ENCODE measurements at regions not wholly inside any gene's neighbourhood (a gene's known extent, or its start where the extent isn't known, plus 50 kb on each side); places are given as distances from the start of the nearest gene placed in this dataset.

- no peaks in the 10 kb centered on the region for H3K4me1 ChIP-seq
- no peak for TF ChIP-seq CTCF (IDR thresholded peaks at IDR 0.05)
- no peak overlapping the region for H3K27ac ChIP-seq
- no peaks in the 10 kb centered on the region for H3K36me3 ChIP-seq
- no peaks in the 10 kb centered on the region for H3K9me3 ChIP-seq
- no peaks in the 10 kb centered on the region for H3K27me3 ChIP-seq
- DNase-seq (ENCODE audit: low spot score in 2 of 2): no peak
- intact Hi-C loops (cut with DNase I): no loop called here
- no peak overlapping the region for H3K4me3 ChIP-seq
Measured at GRCh38 chr11:127931803-127932202, 655.6 kb downstream of the ETS1 start.

- DNase-seq (ENCODE audit: low spot score in 2 of 2): no peak
- H3K4me1 ChIP-seq: no peaks in the 10 kb centered on the region
- no peaks in the 10 kb centered on the region for H3K9me3 ChIP-seq
- H3K27ac ChIP-seq: no peak overlapping the region
- intact Hi-C loops (cut with DNase I): no loop called here
- no peaks in the 10 kb centered on the region for H3K36me3 ChIP-seq
- H3K4me3 ChIP-seq: no peak overlapping the region
- H3K27me3 ChIP-seq: no peaks in the 10 kb centered on the region
- TF ChIP-seq CTCF (IDR thresholded peaks at IDR 0.05): no peak
Measured at GRCh38 chr11:127926721-127927120, 660.6 kb downstream of the ETS1 start.

- no peak for DNase-seq (ENCODE audit: low spot score in 2 of 2)
- Histone ChIP-seq H3K4me3 (no peak overlapping the region), H3K36me3 (no peaks in the 10 kb centered on the region), H3K9me3 (no peaks in the 10 kb centered on the region), H3K4me1 (no peaks in the 10 kb centered on the region), H3K27me3 (no peaks in the 10 kb centered on the region), H3K27ac (no peak overlapping the region)
- intact Hi-C loops (cut with DNase I): no loop called here
- TF ChIP-seq CTCF (IDR thresholded peaks at IDR 0.05): no peak
Measured at GRCh38 chr11:127925475-127925874, 661.9 kb downstream of the ETS1 start.

GRCh38 chr11:127919206-127920000, 668.0 kb downstream of the ETS1 start:
- no peak overlapping the region for H3K4me3 ChIP-seq
- H3K27ac ChIP-seq: no peak overlapping the region
- no peaks in the 10 kb centered on the region for H3K36me3 ChIP-seq
- no peaks in the 10 kb centered on the region for H3K27me3 ChIP-seq
- H3K4me1 ChIP-seq: no peaks in the 10 kb centered on the region
- intact Hi-C loops (cut with DNase I): no loop called here
- H3K9me3 ChIP-seq: peaks cover 4 to 12% of the 10 kb centered on the region in 2 donors
- no peak for TF ChIP-seq CTCF (IDR thresholded peaks at IDR 0.05)
- no peak for DNase-seq (ENCODE audit: low spot score in 2 of 2)

GRCh38 chr11:127902382-127902781, 685.0 kb downstream of the ETS1 start:
- intact Hi-C loops (cut with DNase I): no loop called here
- H3K9me3 ChIP-seq: peaks cover 0 to 6% of the 10 kb centered on the region in 2 donors
- H3K27me3 ChIP-seq: no peaks in the 10 kb centered on the region
- H3K4me3 ChIP-seq: no peak overlapping the region
- H3K4me1 ChIP-seq: no peaks in the 10 kb centered on the region
- no peak for DNase-seq (ENCODE audit: low spot score in 2 of 2)
- no peaks in the 10 kb centered on the region for H3K36me3 ChIP-seq
- no peak overlapping the region for H3K27ac ChIP-seq
- TF ChIP-seq CTCF (IDR thresholded peaks at IDR 0.05): no peak
